HCT116 (cell line): ENCODE measurements at regions not wholly inside any gene's neighbourhood (a gene's known extent, or its start where the extent isn't known, plus 50 kb on each side); places are given as distances from the start of the nearest gene placed in this dataset.

Source experiments
- CTCF ChIP-seq, 3 experiments: fragments of 200-600 bp in 1 of 3; sonication (generic) in 1 of 3; IDR thresholded peaks in 2 of 3; conservative IDR thresholded peaks in 1 of 3; 2 replicates each; pipeline ENCODE4 v1.5.1; 2012 to 2017; ENCODE audit warnings: low read depth in 2 of 3, low read length in 2 of 3, antibody characterized with exemption in 1 of 3, borderline replicate concordance in 1 of 3, control low read depth in 1 of 3, mild to moderate bottlenecking in 1 of 3, mixed read lengths in 1 of 3, mixed run types in 1 of 3, moderate library complexity in 1 of 3; ENCODE audit not compliant: insufficient read depth in 1 of 3
- EGR1 ChIP-seq: IDR thresholded peaks from 2 replicates; pipeline ENCODE4 v1.6.1; 2012; ENCODE audit warnings: low read depth
- EZH2 ChIP-seq: fragments of 200-600 bp; sonication (generic); IDR thresholded peaks from 2 replicates; pipeline ENCODE4 v1.6.1; 2017; ENCODE audit warnings: antibody characterized with exemption, mixed run types
- MAX ChIP-seq: IDR thresholded peaks from 2 replicates; pipeline ENCODE4 v1.6.1; 2012
- POLR2A ChIP-seq: IDR thresholded peaks from 2 replicates; pipeline ENCODE4 v1.7.0; 2011; ENCODE audit warnings: borderline replicate concordance; ENCODE audit not compliant: insufficient read depth, insufficient read length; ENCODE audit errors: extremely low read depth
- POLR2AphosphoS5 ChIP-seq: IDR thresholded peaks from 2 replicates; pipeline ENCODE4 v1.6.1; 2011; ENCODE audit warnings: mild to moderate bottlenecking, low read depth, low read length, moderate library complexity
- YY1 ChIP-seq: IDR thresholded peaks from 2 replicates; pipeline ENCODE4 v1.6.1; 2011; ENCODE audit warnings: low read length, low read depth, moderate library complexity, mild to moderate bottlenecking; ENCODE audit not compliant: insufficient replicate concordance; ENCODE audit errors: extremely low read depth
- ZBTB33 ChIP-seq: IDR thresholded peaks from 2 replicates; pipeline ENCODE4 v1.6.1; 2011; ENCODE audit warnings: mild to moderate bottlenecking, low read length, moderate library complexity; ENCODE audit not compliant: insufficient replicate concordance; ENCODE audit errors: extremely low read depth
- ZFX ChIP-seq: fragments of 450-650 bp; IDR thresholded peaks from 2 replicates; pipeline ENCODE4 v1.6.1; 2017

- TF ChIP-seq CTCF (IDR thresholded peaks at IDR 0.05 in 2 of 3, conservative IDR thresholded peaks at IDR 0.05 in 1 of 3; ENCODE audit: borderline replicate concordance in 1 of 3, insufficient read depth in 1 of 3, low read depth in 2 of 3, low read length in 2 of 3) (no peak), MAX (no peak), POLR2AphosphoS5 (no peak), EZH2 (no peak), EGR1 (no peak), YY1 (no peak), ZBTB33 (no peak), ZFX (no peak), POLR2A (no peak)
Observed at GRCh38 chr14:25180221-25180620, 130.3 kb upstream of the STXBP6 start.
